BLaER1 treated with 17β-estradiol and CSF1 and Interleukin-3, amounts not matched to agents 10 nM and 100 nM (cell line): ENCODE measurements at regions not wholly inside any gene's neighbourhood (a gene's known extent, or its start where the extent isn't known, plus 50 kb on each side); places are given as distances from the start of the nearest gene placed in this dataset.

Experiments used
- H3K27ac ChIP-seq, 11 experiments: shearing (Covaris generic); formaldehyde crosslinking; 2 replicates each; pipeline ENCODE4 v1.8.1; 2022
- H3K27me3 ChIP-seq, 11 experiments: shearing (Covaris generic); formaldehyde crosslinking; 2 replicates each; pipeline ENCODE4 v1.8.1; 2022
- H3K36me3 ChIP-seq, 11 experiments: shearing (Covaris generic); formaldehyde crosslinking; 2 replicates each; pipeline ENCODE4 v1.8.1; 2022
- H3K4me1 ChIP-seq, 10 experiments: shearing (Covaris generic); formaldehyde crosslinking; 2 replicates each; pipeline ENCODE4 v1.8.1; 2022
- H3K4me2 ChIP-seq, 11 experiments: shearing (Covaris generic); formaldehyde crosslinking; 2 replicates each; pipeline ENCODE4 v1.8.1; 2022
- H3K4me3 ChIP-seq, 10 experiments: shearing (Covaris generic); formaldehyde crosslinking; 2 replicates each; pipeline ENCODE4 v1.8.1; 2022
- H3K9ac ChIP-seq, 11 experiments: shearing (Covaris generic); formaldehyde crosslinking; 2 replicates each; pipeline ENCODE4 v1.8.1; 2022
- H3K9me3 ChIP-seq, 11 experiments: shearing (Covaris generic); formaldehyde crosslinking; replicated peaks in 1 of 11; 2 replicates each; pipeline ENCODE4 v1.8.1; 2022
- H4K20me1 ChIP-seq, 11 experiments: shearing (Covaris generic); formaldehyde crosslinking; 2 replicates each; pipeline ENCODE4 v1.8.1; 2022
- Cebpa-rat ChIP-seq, 11 experiments: shearing (Covaris generic); IDR thresholded peaks; 2 replicates each; pipeline ENCODE4 v1.8.1; 2022

DNA sequence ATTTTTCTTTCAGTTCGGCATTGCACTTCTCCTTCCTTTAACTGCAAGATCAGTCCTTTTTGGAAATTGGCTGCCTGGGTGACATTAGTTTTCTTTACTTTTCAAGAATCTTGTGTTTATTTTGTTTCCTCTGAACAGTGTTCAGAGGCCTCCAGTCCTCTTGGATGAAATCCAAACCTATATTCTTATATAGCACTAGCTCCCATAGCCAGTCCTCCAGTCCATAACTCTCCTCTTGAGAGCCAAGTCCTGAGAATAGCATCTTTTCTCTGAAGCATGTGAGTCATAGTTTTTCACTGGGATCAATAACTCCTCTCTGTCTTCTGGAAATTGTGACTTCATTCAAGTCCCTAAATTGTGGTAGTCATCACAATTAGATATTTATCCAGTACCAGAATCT is 357.5 kb downstream of the RAPGEF2 start:
- no peak overlapping the region for H3K27ac ChIP-seq
- no peak overlapping the region for H3K4me3 ChIP-seq
- no peaks in the 10 kb centered on the region for H4K20me1 ChIP-seq
- H3K9me3 ChIP-seq: peaks cover 22 to 31% (median 26%) of the 10 kb centered on the region in 11 experiments
- no peak overlapping the region for H3K4me2 ChIP-seq
- H3K27me3 ChIP-seq: no peaks in the 10 kb centered on the region
- no peak for TF ChIP-seq Cebpa-rat (IDR thresholded peaks at IDR 0.05)
- H3K4me1 ChIP-seq: no peaks in the 10 kb centered on the region
- no peak overlapping the region for H3K9ac ChIP-seq
- H3K36me3 ChIP-seq: peaks cover 0 to 6% (median 0%) of the 10 kb centered on the region in 11 experiments; a peak in 2 of 22 replicates

DNA sequence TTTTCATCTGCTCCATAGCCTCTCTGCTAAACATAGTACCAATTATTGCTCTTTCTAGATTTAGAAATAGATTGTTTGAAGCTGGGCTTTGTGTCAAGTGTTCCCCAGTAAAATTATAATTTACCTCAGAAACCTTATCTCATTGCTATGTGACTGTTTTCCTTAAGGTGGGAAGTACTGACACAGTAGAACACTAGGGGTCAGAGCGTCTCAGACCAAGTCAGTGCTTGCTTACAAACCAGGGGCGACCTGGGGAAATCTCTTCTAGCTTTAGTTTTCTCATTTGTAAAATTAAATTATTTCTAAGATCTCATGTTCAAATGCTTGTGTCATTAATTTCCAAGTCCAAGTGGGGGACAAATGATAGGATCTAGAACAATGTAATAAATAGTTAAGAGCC is 360.4 kb downstream of the RAPGEF2 start:
- no peak overlapping the region for H3K27ac ChIP-seq
- H3K27me3 ChIP-seq: no peaks in the 10 kb centered on the region
- peaks cover 0 to 6% (median 0%) of the 10 kb centered on the region in 11 experiments; a peak in 2 of 22 replicates for H3K36me3 ChIP-seq
- no peak overlapping the region for H3K4me3 ChIP-seq
- H3K4me2 ChIP-seq: no peak overlapping the region
- H3K9ac ChIP-seq: no peak overlapping the region
- H3K9me3 ChIP-seq: peaks cover 25 to 43% (median 30%) of the 10 kb centered on the region in 11 experiments
- TF ChIP-seq Cebpa-rat (IDR thresholded peaks at IDR 0.05): no peak
- no peaks in the 10 kb centered on the region for H3K4me1 ChIP-seq
- H4K20me1 ChIP-seq: no peaks in the 10 kb centered on the region

DNA sequence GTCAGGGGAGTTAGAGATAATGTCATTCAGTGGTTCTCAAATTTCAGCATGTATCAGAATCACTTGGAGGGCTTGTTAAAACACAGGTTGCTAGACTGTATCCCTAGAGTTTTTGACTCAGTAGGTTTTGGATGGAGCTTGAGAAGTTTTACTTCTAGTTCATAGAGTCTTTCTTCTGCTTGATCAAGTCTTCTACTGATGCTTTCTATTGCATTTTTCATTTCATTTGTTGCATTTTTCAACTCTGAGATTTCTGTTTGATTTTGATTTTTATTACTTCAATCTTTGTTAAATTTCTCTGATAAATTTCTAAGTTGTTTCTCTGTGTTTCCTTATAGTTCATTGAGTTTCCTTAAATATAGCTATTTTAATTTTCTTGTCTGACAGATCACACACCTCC is 361.4 kb downstream of the RAPGEF2 start:
- Histone ChIP-seq H3K9me3 (peaks cover 25 to 50% (median 30%) of the 10 kb centered on the region in 11 experiments), H3K27ac (no peak overlapping the region), H3K36me3 (peaks cover 0 to 6% (median 0%) of the 10 kb centered on the region in 11 experiments; a peak in 2 of 22 replicates), H3K27me3 (no peaks in the 10 kb centered on the region), H4K20me1 (no peaks in the 10 kb centered on the region), H3K4me2 (no peak overlapping the region), H3K4me3 (no peak overlapping the region), H3K9ac (no peak overlapping the region), H3K4me1 (no peaks in the 10 kb centered on the region)
- no peak for TF ChIP-seq Cebpa-rat (IDR thresholded peaks at IDR 0.05)

DNA sequence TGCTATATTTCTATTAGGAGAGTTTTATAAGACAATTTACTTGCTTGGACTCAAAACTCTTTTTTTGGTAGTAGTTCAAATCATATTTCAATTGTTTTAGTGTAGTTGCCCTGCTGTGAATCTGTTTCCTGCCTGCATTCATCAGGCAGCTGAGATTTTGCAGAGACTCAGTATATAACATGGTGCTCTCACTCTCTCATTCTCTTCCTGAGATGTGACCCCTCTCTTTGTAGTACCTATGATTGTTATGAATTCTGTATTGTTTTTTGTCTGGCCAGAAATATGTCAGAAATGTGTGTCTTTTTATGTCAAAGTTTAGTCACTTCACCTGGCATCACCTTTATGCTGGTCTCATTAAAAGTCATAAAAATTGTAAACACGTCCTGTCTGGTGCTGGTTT is 374.0 kb downstream of the RAPGEF2 start:
- Histone ChIP-seq H3K9me3 (peaks cover 0 to 8% (median 0%) of the 10 kb centered on the region in 11 experiments; a peak in 3 of 22 replicates), H3K4me1 (no peaks in the 10 kb centered on the region), H3K36me3 (no peaks in the 10 kb centered on the region), H3K4me3 (no peak overlapping the region), H3K9ac (no peak overlapping the region), H3K4me2 (no peak overlapping the region), H4K20me1 (no peaks in the 10 kb centered on the region), H3K27ac (no peak overlapping the region), H3K27me3 (no peaks in the 10 kb centered on the region)
- TF ChIP-seq Cebpa-rat (IDR thresholded peaks at IDR 0.05): no peak

DNA sequence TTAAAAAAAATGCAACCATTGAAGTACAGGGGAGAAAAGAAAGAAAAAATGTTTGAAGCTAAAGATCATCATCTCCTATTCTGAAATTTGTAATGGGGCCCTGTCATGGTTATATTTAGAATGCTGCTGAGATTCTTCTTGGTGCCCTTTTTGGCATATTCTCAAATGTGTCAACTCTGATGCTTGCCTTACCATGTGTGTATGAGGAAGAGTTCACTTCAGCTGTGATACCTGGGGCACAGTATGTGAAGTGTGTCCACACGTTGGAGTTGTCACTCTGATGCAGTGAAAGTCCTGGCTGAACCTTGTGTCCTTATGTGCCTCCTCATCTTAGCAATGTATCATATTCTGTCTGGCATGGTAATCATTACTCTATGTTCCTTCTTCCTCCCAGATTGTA is 377.9 kb downstream of the RAPGEF2 start:
- Histone ChIP-seq H3K9ac (no peak overlapping the region), H3K27ac (no peak overlapping the region), H3K36me3 (no peaks in the 10 kb centered on the region), H3K4me2 (no peak overlapping the region), H3K9me3 (peaks cover 0 to 7% (median 0%) of the 10 kb centered on the region in 11 experiments; a peak in 1 of 22 replicates), H4K20me1 (no peaks in the 10 kb centered on the region), H3K4me1 (peaks cover 0 to 10% (median 2%) of the 10 kb centered on the region in 10 experiments; a peak in 9 of 20 replicates), H3K4me3 (no peak overlapping the region), H3K27me3 (no peaks in the 10 kb centered on the region)
- no peak for TF ChIP-seq Cebpa-rat (IDR thresholded peaks at IDR 0.05)

DNA sequence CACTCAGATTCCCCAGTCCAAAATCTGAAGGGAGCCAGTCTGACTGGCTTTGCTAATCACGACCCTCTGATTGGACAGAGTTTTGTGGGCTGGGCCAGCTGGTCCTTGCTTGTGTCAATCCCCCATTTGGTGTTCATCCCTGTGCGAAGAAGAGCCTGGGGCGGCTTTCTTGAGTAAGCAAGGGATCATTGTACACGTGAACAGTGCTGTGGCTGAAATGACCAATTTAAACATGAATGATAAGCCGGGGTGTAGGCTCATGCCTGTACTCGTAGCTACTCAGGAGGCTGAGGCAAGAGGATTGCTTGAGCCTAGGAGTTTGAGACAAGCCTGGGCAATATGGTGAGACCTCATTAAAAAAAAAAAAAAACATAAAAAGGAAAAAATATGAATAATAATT is 379.1 kb downstream of the RAPGEF2 start:
- Histone ChIP-seq H3K27ac (no peak overlapping the region), H3K9ac (no peak overlapping the region), H3K4me1 (peaks cover 0 to 10% (median 2%) of the 10 kb centered on the region in 10 experiments; a peak in 9 of 20 replicates), H3K4me3 (no peak overlapping the region), H3K4me2 (no peak overlapping the region), H4K20me1 (no peaks in the 10 kb centered on the region), H3K36me3 (no peaks in the 10 kb centered on the region), H3K9me3 (peaks cover 0 to 7% (median 0%) of the 10 kb centered on the region in 11 experiments; a peak in 1 of 22 replicates), H3K27me3 (no peaks in the 10 kb centered on the region)
- TF ChIP-seq Cebpa-rat (IDR thresholded peaks at IDR 0.05): no peak

DNA sequence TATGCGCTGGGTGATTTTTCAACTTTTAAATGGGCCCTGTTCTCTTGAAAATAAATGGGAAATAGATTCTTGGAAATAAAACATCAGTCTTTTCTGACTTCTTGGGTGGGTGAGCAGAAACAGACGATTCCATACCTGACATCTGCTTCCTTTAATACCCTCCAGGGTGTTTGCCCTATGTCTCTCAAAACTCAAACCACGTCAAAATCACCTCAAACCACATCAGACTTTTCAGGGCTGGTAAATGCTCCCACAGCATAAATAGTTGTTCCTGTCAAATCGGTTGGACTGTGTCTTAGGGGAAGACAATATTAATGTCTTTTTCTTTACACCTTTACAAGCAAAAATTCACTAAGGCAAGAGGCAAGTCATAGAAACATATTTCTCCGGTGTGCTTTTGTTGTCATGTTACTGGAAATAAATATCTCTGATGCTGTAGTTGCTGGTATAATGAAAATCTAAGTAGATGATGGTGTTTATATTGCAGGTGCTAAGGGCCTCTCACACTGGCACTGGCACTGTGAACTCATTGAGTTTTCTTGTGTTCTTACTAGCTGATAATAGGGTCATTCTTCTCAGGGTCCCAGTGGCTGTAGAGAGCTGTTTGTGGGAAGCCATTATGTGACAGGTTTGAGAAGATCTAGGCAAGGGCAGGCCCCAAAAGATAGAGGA is 380.4 kb downstream of the RAPGEF2 start:
- Histone ChIP-seq H3K9ac (no peak overlapping the region), H3K36me3 (no peaks in the 10 kb centered on the region), H3K9me3 (no peaks in the 10 kb centered on the region), H3K27me3 (no peaks in the 10 kb centered on the region), H3K4me1 (peaks cover 0 to 10% (median 2%) of the 10 kb centered on the region in 10 experiments; a peak in 9 of 20 replicates), H3K4me2 (peak overlapping the region in 5 of 11 experiments; percentile 1 to 24 (median 3); a peak in 5 of 22 replicates), H3K4me3 (no peak overlapping the region), H4K20me1 (no peaks in the 10 kb centered on the region), H3K27ac (no peak overlapping the region)
- TF ChIP-seq Cebpa-rat (IDR thresholded peaks at IDR 0.05): no peak

DNA sequence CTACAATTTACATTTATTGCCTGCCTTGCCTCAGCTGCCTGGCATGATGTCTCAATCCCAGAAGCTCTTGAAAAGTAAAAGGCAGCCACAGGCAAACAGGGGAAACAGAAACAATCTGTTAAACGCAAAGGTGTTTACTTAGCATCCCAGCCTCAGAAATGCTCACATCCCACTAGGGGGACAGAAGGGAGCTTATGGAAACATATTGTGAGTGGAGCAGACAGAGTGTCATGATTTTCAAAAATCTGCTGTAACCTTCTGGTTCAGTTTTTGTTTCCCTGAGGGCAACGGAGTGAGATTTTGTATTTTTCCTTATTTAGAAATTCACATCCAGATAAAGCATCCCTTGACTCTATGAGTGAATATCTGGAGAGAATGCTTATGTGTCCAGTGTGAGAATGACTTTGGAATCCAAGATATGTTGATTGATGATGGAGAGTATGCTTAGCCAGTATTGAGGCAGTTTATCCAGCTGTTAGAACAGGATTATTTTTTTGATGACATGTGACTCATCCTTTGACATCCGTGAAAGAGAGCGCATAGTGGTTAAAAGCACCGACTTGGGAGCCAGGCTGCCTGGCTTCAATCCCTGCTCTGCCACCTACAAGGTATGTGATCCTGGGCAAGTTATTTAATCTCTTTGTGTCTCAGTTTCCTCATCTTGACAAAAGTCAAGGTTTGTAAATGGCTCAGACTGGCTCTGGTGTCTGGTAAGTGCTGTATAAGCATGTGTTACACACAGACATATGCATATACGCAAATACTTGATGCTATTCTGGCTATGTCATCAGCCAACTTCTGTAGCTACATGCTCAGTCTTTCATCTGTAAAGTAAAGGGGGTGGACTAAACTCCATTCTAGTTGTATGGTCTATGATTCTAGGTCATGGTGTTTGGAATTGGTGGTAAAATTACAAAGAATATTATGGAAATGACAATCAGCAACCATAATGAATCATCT is 381.2 kb downstream of the RAPGEF2 start:
- Histone ChIP-seq H3K27ac (no peak overlapping the region), H3K9ac (no peak overlapping the region), H4K20me1 (no peaks in the 10 kb centered on the region), H3K4me1 (peaks cover 0 to 10% (median 2%) of the 10 kb centered on the region in 10 experiments; a peak in 9 of 20 replicates), H3K27me3 (no peaks in the 10 kb centered on the region), H3K9me3 (no peaks in the 10 kb centered on the region), H3K4me2 (peak overlapping the region in 1 of 11 experiments; percentile 24; a peak in 2 of 22 replicates), H3K4me3 (no peak overlapping the region), H3K36me3 (no peaks in the 10 kb centered on the region)
- TF ChIP-seq Cebpa-rat (IDR thresholded peaks at IDR 0.05): no peak

DNA sequence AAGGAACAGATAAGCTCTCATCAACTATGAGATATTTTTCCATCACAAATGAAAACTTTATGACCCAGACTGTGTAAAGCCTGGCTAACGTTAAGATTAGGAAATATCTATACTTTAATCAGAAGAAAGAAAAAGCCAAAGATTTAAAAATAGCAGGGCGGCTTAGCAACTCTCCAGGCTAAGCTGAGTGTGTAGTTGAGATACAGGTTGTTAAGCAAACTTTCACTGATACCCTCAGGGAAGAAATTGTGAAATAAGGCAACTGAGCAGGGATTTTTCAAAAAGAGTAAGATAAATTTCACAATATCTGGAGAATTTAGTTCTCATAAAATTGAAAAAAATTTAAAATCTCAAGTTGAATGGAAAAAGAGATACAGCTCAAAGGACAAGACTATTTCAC is 382.0 kb downstream of the RAPGEF2 start:
- Histone ChIP-seq H3K9ac (no peak overlapping the region), H3K4me2 (no peak overlapping the region), H3K4me3 (no peak overlapping the region), H3K27me3 (no peaks in the 10 kb centered on the region), H3K4me1 (peaks cover 0 to 10% (median 2%) of the 10 kb centered on the region in 10 experiments; a peak in 9 of 20 replicates), H3K27ac (no peak overlapping the region), H4K20me1 (no peaks in the 10 kb centered on the region), H3K36me3 (no peaks in the 10 kb centered on the region), H3K9me3 (no peaks in the 10 kb centered on the region)
- TF ChIP-seq Cebpa-rat (IDR thresholded peaks at IDR 0.05): no peak
